ENCODE measurements at regions not wholly inside any gene's neighbourhood (a gene's known extent, or its start where the extent isn't known, plus 50 kb on each side); places are given as distances from the start of the nearest gene placed in this dataset.
"Not testable (repeated sequence)": the region's sequence is repeated elsewhere in the genome, so short reads cannot be mapped to it uniquely, and the experiment has no call there.

- Histone ChIP-seq H3K9me3 (ENCODE audit: low read length) (no peaks in the 10 kb centered on the region), H3K4me1 (ENCODE audit: insufficient read depth, low read length) (no peaks in the 10 kb centered on the region), H3K27me3 (ENCODE audit: insufficient read depth, low read length, poor library complexity, severe bottlenecking) (no peaks in the 10 kb centered on the region), H3K27ac (ENCODE audit: low read depth, low read length) (no peak overlapping the region), H3K36me3 (ENCODE audit: insufficient read depth, low read length) (no peaks in the 10 kb centered on the region), H3K4me3 (ENCODE audit: low read length) (no peak overlapping the region)
- peaks cover 0 to 10% (median 0%) of the 10 kb centered on the region in 3 donors for H3K36me3 Mint-ChIP-seq
- peak overlapping the region in 1 of 8 donors; percentile 93 for H3K27ac Mint-ChIP-seq
- POLR2A ChIA-PET, result no interaction called here
- peaks cover 0 to 2% (median 0%) of the 10 kb centered on the region in 3 donors for H3K4me1 Mint-ChIP-seq
- H3K27me3 Mint-ChIP-seq, result peaks cover 0 to 2% of the 10 kb centered on the region in 2 donors
- no peak overlapping the region for H3K4me3 Mint-ChIP-seq
- no peak for DNase-seq
- no peaks in the 10 kb centered on the region for H3K9me3 Mint-ChIP-seq
- CTCF ChIA-PET, result no interaction called here
Observed at GRCh38 chr18:14285053-14285452, 152.8 kb upstream of the ZNF519 start.

GRCh38 chr18:14275391-14275790, 143.2 kb upstream of the ZNF519 start:
- H3K4me3 ChIP-seq (ENCODE audit: low read length); H3K27me3 Mint-ChIP-seq; H3K27ac ChIP-seq (ENCODE audit: low read depth, low read length); H3K36me3 Mint-ChIP-seq; CTCF ChIA-PET; H3K9me3 Mint-ChIP-seq; POLR2A ChIA-PET; H3K9me3 ChIP-seq (ENCODE audit: low read length); H3K4me1 Mint-ChIP-seq; H3K4me1 ChIP-seq (ENCODE audit: insufficient read depth, low read length); H3K4me3 Mint-ChIP-seq; H3K27me3 ChIP-seq (ENCODE audit: insufficient read depth, low read length, poor library complexity, severe bottlenecking); DNase-seq; H3K36me3 ChIP-seq (ENCODE audit: insufficient read depth, low read length): not testable (repeated sequence)
- H3K27ac Mint-ChIP-seq, result peak overlapping the region in 1 of 8 donors; percentile 56

GRCh38 chr18:14265637-14266410, 133.6 kb upstream of the ZNF519 start:
- DNase-seq; CTCF ChIA-PET; H3K36me3 ChIP-seq (ENCODE audit: insufficient read depth, low read length); H3K4me3 ChIP-seq (ENCODE audit: low read length); H3K4me1 Mint-ChIP-seq; H3K9me3 Mint-ChIP-seq; H3K27ac ChIP-seq (ENCODE audit: low read depth, low read length); H3K27me3 Mint-ChIP-seq; POLR2A ChIA-PET; H3K36me3 Mint-ChIP-seq; H3K4me1 ChIP-seq (ENCODE audit: insufficient read depth, low read length); H3K27me3 ChIP-seq (ENCODE audit: insufficient read depth, low read length, poor library complexity, severe bottlenecking); H3K9me3 ChIP-seq (ENCODE audit: low read length): not testable (repeated sequence)
- H3K27ac Mint-ChIP-seq, result peak overlapping the region in 1 of 8 donors; percentile 9
- peak overlapping the region in 1 of 7 donors; percentile 33 for H3K4me3 Mint-ChIP-seq

GRCh38 chr18:14262786-14263185, 130.6 kb upstream of the ZNF519 start:
- H3K36me3 Mint-ChIP-seq; H3K4me1 Mint-ChIP-seq; H3K27ac ChIP-seq (ENCODE audit: low read depth, low read length); H3K4me3 ChIP-seq (ENCODE audit: low read length); CTCF ChIA-PET; H3K27me3 ChIP-seq (ENCODE audit: insufficient read depth, low read length, poor library complexity, severe bottlenecking); H3K9me3 ChIP-seq (ENCODE audit: low read length); H3K27ac Mint-ChIP-seq; H3K27me3 Mint-ChIP-seq; POLR2A ChIA-PET; DNase-seq; H3K36me3 ChIP-seq (ENCODE audit: insufficient read depth, low read length); H3K4me3 Mint-ChIP-seq; H3K4me1 ChIP-seq (ENCODE audit: insufficient read depth, low read length); H3K9me3 Mint-ChIP-seq: not testable (repeated sequence)

- POLR2A ChIA-PET; H3K27me3 Mint-ChIP-seq; H3K9me3 ChIP-seq (ENCODE audit: low read length); H3K36me3 ChIP-seq (ENCODE audit: insufficient read depth, low read length); H3K4me1 ChIP-seq (ENCODE audit: insufficient read depth, low read length); H3K27ac Mint-ChIP-seq; DNase-seq; H3K4me3 ChIP-seq (ENCODE audit: low read length); CTCF ChIA-PET; H3K27me3 ChIP-seq (ENCODE audit: insufficient read depth, low read length, poor library complexity, severe bottlenecking); H3K4me3 Mint-ChIP-seq; H3K4me1 Mint-ChIP-seq; H3K27ac ChIP-seq (ENCODE audit: low read depth, low read length); H3K9me3 Mint-ChIP-seq: not testable (repeated sequence)
- H3K36me3 Mint-ChIP-seq, result peaks cover 6 to 41% (median 22%) of the 10 kb centered on the region in 3 donors
Observed at GRCh38 chr18:14250084-14250677, 117.9 kb upstream of the ZNF519 start.

- H3K9me3 Mint-ChIP-seq; H3K4me1 ChIP-seq (ENCODE audit: insufficient read depth, low read length); H3K27me3 Mint-ChIP-seq; H3K4me3 ChIP-seq (ENCODE audit: low read length); H3K9me3 ChIP-seq (ENCODE audit: low read length); H3K4me3 Mint-ChIP-seq; H3K27ac ChIP-seq (ENCODE audit: low read depth, low read length); DNase-seq; POLR2A ChIA-PET; H3K4me1 Mint-ChIP-seq; CTCF ChIA-PET; H3K36me3 ChIP-seq (ENCODE audit: insufficient read depth, low read length); H3K27ac Mint-ChIP-seq; H3K27me3 ChIP-seq (ENCODE audit: insufficient read depth, low read length, poor library complexity, severe bottlenecking): not testable (repeated sequence)
- H3K36me3 Mint-ChIP-seq, result peaks cover 1 to 18% (median 4%) of the 10 kb centered on the region in 3 donors
Observed at GRCh38 chr18:14239224-14239623, 107.0 kb upstream of the ZNF519 start.

- H3K4me3 ChIP-seq (ENCODE audit: low read length); H3K4me1 ChIP-seq (ENCODE audit: insufficient read depth, low read length); H3K4me3 Mint-ChIP-seq; POLR2A ChIA-PET; H3K9me3 Mint-ChIP-seq; H3K27me3 ChIP-seq (ENCODE audit: insufficient read depth, low read length, poor library complexity, severe bottlenecking); CTCF ChIA-PET; H3K27me3 Mint-ChIP-seq; DNase-seq; H3K4me1 Mint-ChIP-seq; H3K27ac Mint-ChIP-seq; H3K36me3 ChIP-seq (ENCODE audit: insufficient read depth, low read length); H3K9me3 ChIP-seq (ENCODE audit: low read length); H3K27ac ChIP-seq (ENCODE audit: low read depth, low read length): not testable (repeated sequence)
- peaks cover 0 to 13% (median 4%) of the 10 kb centered on the region in 3 donors for H3K36me3 Mint-ChIP-seq
Observed at GRCh38 chr18:14236356-14237048, 104.3 kb upstream of the ZNF519 start.

- H3K36me3 ChIP-seq (ENCODE audit: insufficient read depth, low read length); H3K4me1 Mint-ChIP-seq; POLR2A ChIA-PET; H3K4me1 ChIP-seq (ENCODE audit: insufficient read depth, low read length); H3K9me3 Mint-ChIP-seq; H3K4me3 Mint-ChIP-seq; H3K9me3 ChIP-seq (ENCODE audit: low read length); H3K27ac ChIP-seq (ENCODE audit: low read depth, low read length); DNase-seq; H3K27ac Mint-ChIP-seq; H3K27me3 ChIP-seq (ENCODE audit: insufficient read depth, low read length, poor library complexity, severe bottlenecking); H3K27me3 Mint-ChIP-seq; H3K4me3 ChIP-seq (ENCODE audit: low read length); CTCF ChIA-PET: not testable (repeated sequence)
- peaks cover 0 to 37% (median 25%) of the 10 kb centered on the region in 3 donors for H3K36me3 Mint-ChIP-seq
Observed at GRCh38 chr18:14225286-14225679, 93.0 kb upstream of the ZNF519 start.
